AG04450 (cell line): ENCODE measurements at regions not wholly inside any gene's neighbourhood (a gene's known extent, or its start where the extent isn't known, plus 50 kb on each side); places are given as distances from the start of the nearest gene placed in this dataset.

Experiments used
- CTCF ChIA-PET: fragments of 300-600, 350-600 bp; formaldehyde crosslinking; extraction: SDS; loops from one replicate; lab custom pipeline; 2022; ENCODE audit warnings: antibody characterized with exemption, inconsistent platforms; lab: Charles Lee
- POLR2A ChIA-PET: fragments of 350-600 bp; formaldehyde crosslinking; extraction: SDS; loops from one replicate; lab custom pipeline; 2021; ENCODE audit warnings: antibody characterized with exemption, inconsistent platforms; lab: Yijun Ruan, JAX
- DNase-seq: peaks from one replicate; pipeline ENCODE4 v3.0.0-alpha.2; 2011; ENCODE audit warnings: low read depth, low spot score
- H3K27ac ChIP-seq: one replicate; pipeline ENCODE4 v1.5.1; 2012; ENCODE audit warnings: low read depth, low read length, control low read depth
- H3K27me3 ChIP-seq: one replicate; pipeline ENCODE4 v1.6.0; 2012; ENCODE audit warnings: low read length; ENCODE audit not compliant: control insufficient read depth, insufficient read depth
- H3K4me3 ChIP-seq: 2 replicates; pipeline ENCODE4 v1.5.1; 2011; ENCODE audit warnings: mild to moderate bottlenecking, low read depth, low read length, control low read depth
- H3K9me3 ChIP-seq: 2 replicates; pipeline ENCODE4 v1.5.1; 2012; ENCODE audit warnings: low read length; ENCODE audit not compliant: control insufficient read depth, insufficient read depth
- TF ChIP-seq, protein P1 (sequence below): IDR thresholded peaks from 2 replicates; pipeline ENCODE4 v1.5.1; 2011; ENCODE audit warnings: low read depth, low read length, control low read depth, inconsistent platforms

DNA sequence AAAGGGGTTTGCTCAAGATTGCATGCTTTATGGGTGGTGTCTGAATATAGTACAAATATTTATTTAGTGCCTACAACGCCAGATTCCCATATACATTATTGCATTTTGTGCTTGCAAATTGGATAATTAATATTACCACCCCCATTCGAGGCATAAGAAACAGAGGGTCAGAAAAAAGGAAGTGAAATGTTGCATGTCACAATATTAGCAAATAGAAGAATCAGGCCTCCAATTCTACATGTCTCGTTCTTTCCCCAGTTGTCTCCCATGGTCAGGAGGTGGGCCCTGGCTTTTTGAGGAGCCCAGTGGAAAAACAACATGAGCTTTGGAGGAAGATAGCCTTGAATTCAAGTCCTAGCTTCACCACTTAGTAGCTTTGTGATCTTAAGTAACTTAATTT is 98.1 kb upstream of the CCDC112 start:
- Histone ChIP-seq H3K9me3 (peaks cover 8% of the 10 kb centered on the region; the same call in 1 of the 2 replicates), H3K27me3 (no peaks in the 10 kb centered on the region), H3K27ac (no peak overlapping the region), H3K4me3 (no peak overlapping the region)
- DNase-seq = no peak
- TF ChIP-seq, protein P1, sequence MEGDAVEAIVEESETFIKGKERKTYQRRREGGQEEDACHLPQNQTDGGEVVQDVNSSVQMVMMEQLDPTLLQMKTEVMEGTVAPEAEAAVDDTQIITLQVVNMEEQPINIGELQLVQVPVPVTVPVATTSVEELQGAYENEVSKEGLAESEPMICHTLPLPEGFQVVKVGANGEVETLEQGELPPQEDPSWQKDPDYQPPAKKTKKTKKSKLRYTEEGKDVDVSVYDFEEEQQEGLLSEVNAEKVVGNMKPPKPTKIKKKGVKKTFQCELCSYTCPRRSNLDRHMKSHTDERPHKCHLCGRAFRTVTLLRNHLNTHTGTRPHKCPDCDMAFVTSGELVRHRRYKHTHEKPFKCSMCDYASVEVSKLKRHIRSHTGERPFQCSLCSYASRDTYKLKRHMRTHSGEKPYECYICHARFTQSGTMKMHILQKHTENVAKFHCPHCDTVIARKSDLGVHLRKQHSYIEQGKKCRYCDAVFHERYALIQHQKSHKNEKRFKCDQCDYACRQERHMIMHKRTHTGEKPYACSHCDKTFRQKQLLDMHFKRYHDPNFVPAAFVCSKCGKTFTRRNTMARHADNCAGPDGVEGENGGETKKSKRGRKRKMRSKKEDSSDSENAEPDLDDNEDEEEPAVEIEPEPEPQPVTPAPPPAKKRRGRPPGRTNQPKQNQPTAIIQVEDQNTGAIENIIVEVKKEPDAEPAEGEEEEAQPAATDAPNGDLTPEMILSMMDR = no peak
- ChIA-PET POLR2A (no interaction called here), CTCF (no interaction called here)

DNA sequence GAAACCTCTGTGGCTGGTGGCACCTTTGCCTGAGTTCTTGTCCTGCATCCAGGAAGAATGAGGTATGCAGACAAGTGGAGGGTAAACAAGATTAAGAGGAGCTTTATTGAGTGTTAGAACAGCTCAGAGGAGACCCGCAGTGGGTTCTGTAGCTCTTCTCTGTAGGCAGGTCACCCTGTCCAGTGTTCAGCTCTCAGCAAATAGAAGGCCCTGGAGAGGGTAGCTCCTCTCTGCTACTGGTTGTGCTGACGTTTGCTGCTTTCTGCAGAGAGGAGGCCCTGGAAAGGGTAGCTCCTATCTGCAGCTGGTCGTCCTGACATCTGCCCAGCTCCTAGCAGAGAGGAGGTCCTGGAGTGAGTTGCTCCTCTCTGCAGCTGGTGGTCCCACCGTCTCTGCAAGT is 96.8 kb upstream of the CCDC112 start:
- TF ChIP-seq, protein P1 = no peak
- H3K9me3 ChIP-seq = peaks cover 8% of the 10 kb centered on the region; the same call in 1 of the 2 replicates
- CTCF ChIA-PET = no interaction called here
- H3K27ac ChIP-seq = no peak overlapping the region
- DNase-seq = no peak
- H3K4me3 ChIP-seq = no peak overlapping the region
- POLR2A ChIA-PET = no interaction called here
- no peaks in the 10 kb centered on the region for H3K27me3 ChIP-seq

DNA sequence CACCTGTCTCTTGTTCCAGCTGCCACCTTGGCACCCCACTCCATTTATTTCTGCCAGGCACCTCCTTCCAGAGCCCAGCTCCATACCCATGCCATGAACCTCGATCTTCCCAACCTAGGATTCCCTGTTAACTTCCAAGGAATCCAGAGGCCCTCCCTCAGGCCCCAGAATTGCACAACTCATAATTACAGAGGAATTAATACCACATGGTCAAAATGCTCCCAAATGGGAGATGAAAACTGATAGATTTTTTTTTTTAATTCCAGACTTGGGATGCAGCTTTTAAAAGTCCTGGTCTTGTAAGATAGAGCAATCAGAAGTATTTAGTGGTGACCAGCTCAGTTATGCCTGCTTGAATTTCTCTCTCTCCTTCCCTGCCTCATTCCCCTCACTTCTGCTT is 96.2 kb upstream of the CCDC112 start:
- Histone ChIP-seq H3K9me3 (peaks cover 8% of the 10 kb centered on the region; the same call in 1 of the 2 replicates), H3K27ac (no peak overlapping the region), H3K27me3 (no peaks in the 10 kb centered on the region), H3K4me3 (no peak overlapping the region)
- ChIA-PET CTCF (interaction anchor here (0.8 kb wide), 1 partner anchor 182 kb away, joined by 3 read pairs; no protein-coding TSS in a partner anchor), POLR2A (no interaction called here)
- TF ChIP-seq, protein P1 = no peak
- no peak for DNase-seq

DNA sequence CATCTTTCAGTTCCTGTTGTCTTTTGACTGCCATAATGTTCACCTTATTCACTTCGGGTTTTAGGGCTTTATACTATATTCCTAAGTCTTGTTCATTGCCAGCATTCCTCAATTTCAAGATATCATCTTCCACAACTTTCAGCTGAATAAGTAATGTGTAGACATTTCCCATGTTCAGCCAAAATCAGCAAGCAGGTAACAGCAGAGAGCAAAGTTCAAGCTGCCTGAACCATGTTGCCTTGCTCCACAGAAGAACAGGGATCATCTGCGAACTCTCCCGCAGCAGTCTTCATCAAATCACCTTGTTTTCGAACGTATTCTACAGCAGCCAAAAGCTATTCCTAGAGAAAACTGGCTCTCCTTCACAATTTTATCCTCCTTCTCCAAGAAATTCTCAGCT is 95.3 kb upstream of the CCDC112 start:
- H3K4me3 ChIP-seq = no peak overlapping the region
- ChIA-PET CTCF (interaction anchor here (0.8 kb wide), 1 partner anchor 183 kb away, joined by 3 read pairs; no protein-coding TSS in a partner anchor), POLR2A (no interaction called here)

GRCh38 chr5:115389799-115390382 is 93.4 kb upstream of the CCDC112 start:
- ChIA-PET POLR2A (no interaction called here), CTCF (no interaction called here)

More for the DNA sequence above, 95.3 kb upstream of the CCDC112 start:
- no peak for DNase-seq
- Histone ChIP-seq H3K9me3 (peaks cover 8% of the 10 kb centered on the region), H3K27ac (no peak overlapping the region), H3K27me3 (no peaks in the 10 kb centered on the region)
- TF ChIP-seq, protein P1 = no peak

More at GRCh38 chr5:115389799-115390382, 93.4 kb upstream of the CCDC112 start:
- no peak overlapping the region for H3K4me3 ChIP-seq
- peaks cover 8% of the 10 kb centered on the region for H3K9me3 ChIP-seq
- no peak for DNase-seq
- no peak overlapping the region for H3K27ac ChIP-seq
- TF ChIP-seq, protein P1 = no peak
- no peaks in the 10 kb centered on the region for H3K27me3 ChIP-seq
